HEK293 (cell line): ENCODE measurements at regions not wholly inside any gene's neighbourhood (a gene's known extent, or its start where the extent isn't known, plus 50 kb on each side); places are given as distances from the start of the nearest gene placed in this dataset.
"Not testable (repeated sequence)": the region's sequence is repeated elsewhere in the genome, so short reads cannot be mapped to it uniquely, and the experiment has no call there.

Experiments
- CTCF ChIA-PET: fragments of 350-600 bp; formaldehyde crosslinking; extraction: SDS; loops from one replicate; lab custom pipeline; 2021; ENCODE audit warnings: antibody characterized with exemption; lab: Yijun Ruan, JAX
- POLR2A ChIA-PET: fragments of 300-600 bp; formaldehyde crosslinking; extraction: SDS; loops from one replicate; lab custom pipeline; 2020; ENCODE audit warnings: antibody characterized with exemption, inconsistent platforms; lab: Yijun Ruan, JAX
- H3K27ac ChIP-seq: fragments of 200-500 bp; sonication (Bioruptor generic); 2 replicates; pipeline ENCODE4 v1.5.1; 2014; ENCODE audit warnings: low read depth, low read length, control low read depth, inconsistent platforms; ENCODE audit errors: extremely low read depth
- H3K36me3 ChIP-seq, 2 experiments: fragments of 200-500 bp in 1 of 2; sonication (Bioruptor generic) in 1 of 2; 1 replicate in 1 of 2; 2 replicates in 1 of 2; pipeline ENCODE4 v1.5.1; 2014 to 2017; ENCODE audit warnings: inconsistent platforms in 2 of 2, low read length in 2 of 2; ENCODE audit not compliant: control insufficient read depth in 2 of 2, insufficient read depth in 1 of 2
- H3K4me1 ChIP-seq: fragments of 200-500 bp; sonication (Bioruptor generic); 2 replicates; pipeline ENCODE4 v1.5.1; 2014; ENCODE audit warnings: mild to moderate bottlenecking, low read length, inconsistent platforms; ENCODE audit not compliant: control insufficient read depth, insufficient read depth
- H3K4me3 ChIP-seq: 2 replicates; pipeline ENCODE4 v1.5.1; 2011; ENCODE audit warnings: low read depth, mild to moderate bottlenecking, control low read depth, low read length, moderate library complexity
- H3K9me3 ChIP-seq: fragments of 200-500 bp; sonication (Bioruptor generic); 2 replicates; pipeline ENCODE4 v1.5.1; 2014; ENCODE audit warnings: low read depth, low read length, inconsistent platforms; ENCODE audit not compliant: control insufficient read depth, insufficient read depth
- BCL11B ChIP-seq: fragments of 450-650 bp; formaldehyde crosslinking; IDR thresholded peaks from 2 replicates; pipeline ENCODE4 v1.5.1; 2016; ENCODE audit warnings: low read depth, missing biosample characterization, missing genetic modification characterization
- CTCF ChIP-seq: fragments of 450-650 bp; formaldehyde crosslinking; IDR thresholded peaks from 2 replicates; pipeline ENCODE4 v1.5.1; 2016; ENCODE audit warnings: missing biosample characterization, missing genetic modification characterization
- FEZF1 ChIP-seq: fragments of 450-650 bp; formaldehyde crosslinking; IDR thresholded peaks from 2 replicates; pipeline ENCODE4 v1.5.1; 2016; ENCODE audit warnings: missing biosample characterization, missing genetic modification characterization
- GFI1B ChIP-seq: fragments of 450-650 bp; formaldehyde crosslinking; IDR thresholded peaks from 2 replicates; pipeline ENCODE4 v1.5.1; 2016; ENCODE audit warnings: missing biosample characterization, missing genetic modification characterization
- KLF17 ChIP-seq: fragments of 450-650 bp; formaldehyde crosslinking; IDR thresholded peaks from 2 replicates; pipeline ENCODE4 v1.5.1; 2016; ENCODE audit warnings: missing biosample characterization, missing genetic modification characterization
- TRIM28 ChIP-seq: IDR thresholded peaks from 2 replicates; pipeline ENCODE4 v1.6.1; 2011; ENCODE audit warnings: low read length, control low read depth, borderline replicate concordance
- ZNF114 ChIP-seq: fragments of 450-650 bp; formaldehyde crosslinking; IDR thresholded peaks from 2 replicates; pipeline ENCODE4 v1.5.0; 2017; ENCODE audit warnings: missing biosample characterization, missing genetic modification characterization
- ZNF133 ChIP-seq: fragments of 450-650 bp; formaldehyde crosslinking; IDR thresholded peaks from 2 replicates; pipeline ENCODE4 v1.5.1; 2016; ENCODE audit warnings: missing biosample characterization, missing genetic modification characterization
- ZNF146 ChIP-seq: fragments of 450-650 bp; formaldehyde crosslinking; IDR thresholded peaks from 2 replicates; pipeline ENCODE4 v1.5.1; 2016; ENCODE audit warnings: missing biosample characterization, missing genetic modification characterization
- ZNF2 ChIP-seq: fragments of 450-650 bp; formaldehyde crosslinking; IDR thresholded peaks from 2 replicates; pipeline ENCODE4 v1.5.1; 2016; ENCODE audit warnings: missing biosample characterization, missing genetic modification characterization
- ZNF211 ChIP-seq: fragments of 450-650 bp; formaldehyde crosslinking; IDR thresholded peaks from 2 replicates; pipeline ENCODE4 v1.5.1; 2016; ENCODE audit warnings: low read depth, missing biosample characterization, missing genetic modification characterization
- ZNF391 ChIP-seq: fragments of 450-650 bp; formaldehyde crosslinking; IDR thresholded peaks from 2 replicates; pipeline ENCODE4 v1.5.1; 2016; ENCODE audit warnings: low read depth, missing biosample characterization, missing genetic modification characterization, borderline replicate concordance
- ZNF426 ChIP-seq: fragments of 450-650 bp; formaldehyde crosslinking; IDR thresholded peaks from 2 replicates; pipeline ENCODE4 v1.5.1; 2017; ENCODE audit warnings: missing biosample characterization, missing genetic modification characterization, mild to moderate bottlenecking, inconsistent platforms, moderate library complexity
- ZNF501 ChIP-seq: fragments of 450-650 bp; formaldehyde crosslinking; IDR thresholded peaks from 2 replicates; pipeline ENCODE4 v1.5.1; 2016; ENCODE audit warnings: missing biosample characterization, missing genetic modification characterization
- ZNF561 ChIP-seq: fragments of 450-650 bp; IDR thresholded peaks from 2 replicates; pipeline ENCODE4 v1.5.1; 2018; ENCODE audit warnings: missing biosample characterization, missing genetic modification characterization, borderline replicate concordance
- ZNF580 ChIP-seq: fragments of 450-650 bp; formaldehyde crosslinking; IDR thresholded peaks from 2 replicates; pipeline ENCODE4 v1.5.1; 2016; ENCODE audit warnings: missing biosample characterization, missing genetic modification characterization
- ZNF654 ChIP-seq: fragments of 450-650 bp; formaldehyde crosslinking; IDR thresholded peaks from 2 replicates; pipeline ENCODE4 v1.5.1; 2016; ENCODE audit warnings: low read depth, missing biosample characterization, missing genetic modification characterization
- ZNF776 ChIP-seq: fragments of 450-650 bp; formaldehyde crosslinking; IDR thresholded peaks from 2 replicates; pipeline ENCODE4 v1.5.0; 2017; ENCODE audit warnings: missing biosample characterization, missing genetic modification characterization, borderline replicate concordance

GRCh38 chr2:184416146-184416913 lies 182.0 kb upstream of the ZNF804A start (continued):
- TF ChIP-seq KLF17 (tag by site-specific recombination), result no peak
- TF ChIP-seq ZNF114 (tag by site-specific recombination), result no peak
- TF ChIP-seq ZNF654, result no peak
- no peak for TF ChIP-seq ZNF776 (tag by site-specific recombination)

GRCh38 chr2:184419744-184420143 lies 178.6 kb upstream of the ZNF804A start:
- CTCF ChIA-PET, result interaction anchor here (0.5 kb wide), 1 partner anchor 216 kb away, joined by 3 read pairs; no protein-coding TSS in a partner anchor
- H3K4me3 ChIP-seq, result no peak overlapping the region

GRCh38 chr2:184421456-184421855 lies 176.9 kb upstream of the ZNF804A start:
- H3K4me3 ChIP-seq, H3K4me1 ChIP-seq, H3K27ac ChIP-seq, POLR2A ChIA-PET, H3K9me3 ChIP-seq, CTCF ChIA-PET, H3K36me3 ChIP-seq: not testable (repeated sequence)

More at GRCh38 chr2:184419744-184420143, 178.6 kb upstream of the ZNF804A start:
- Histone ChIP-seq H3K36me3 (no peaks in the 10 kb centered on the region), H3K27ac (no peak overlapping the region), H3K9me3 (no peaks in the 10 kb centered on the region), H3K4me1 (no peaks in the 10 kb centered on the region)
- TF ChIP-seq TRIM28, result no peak
- no peak for TF ChIP-seq ZNF501 (tag by site-specific recombination)
- no peak for TF ChIP-seq ZNF580
- TF ChIP-seq BCL11B (tag by site-specific recombination), result no peak
- no peak for TF ChIP-seq ZNF146 (tag by site-specific recombination)
- TF ChIP-seq FEZF1 (tag by site-specific recombination), result no peak
- POLR2A ChIA-PET, result no interaction called here

- Histone ChIP-seq H3K9me3 (no peaks in the 10 kb centered on the region), H3K4me1 (no peaks in the 10 kb centered on the region), H3K36me3 (no peaks in the 10 kb centered on the region), H3K4me3 (no peak overlapping the region)
- TF ChIP-seq CTCF (no peak), ZNF391 (tag by site-specific recombination) (no peak), ZNF426 (tag by site-specific recombination) (no peak), GFI1B (tag by site-specific recombination) (no peak), ZNF133 (no peak), ZNF211 (tag by site-specific recombination) (no peak), ZNF2 (tag by site-specific recombination) (no peak), ZNF561 (no peak)
- TF ChIP-seq, all 188 proteins: peak for 0
- ChIA-PET CTCF (no interaction called here), POLR2A (no interaction called here)
- H3K27ac ChIP-seq, result no peak overlapping the region
Measured at GRCh38 chr2:184425083-184425482, 173.2 kb upstream of the ZNF804A start.
